CD4-positive, CD25-positive, alpha-beta regulatory T cell (primary cell): ENCODE measurements at regions not wholly inside any gene's neighbourhood (a gene's known extent, or its start where the extent isn't known, plus 50 kb on each side); places are given as distances from the start of the nearest gene placed in this dataset.
A peak's percentile ranks its signal among the peaks of the same experiment; 100 is the strongest.
"Not testable (repeated sequence)": the region's sequence is repeated elsewhere in the genome, so short reads cannot be mapped to it uniquely, and the experiment has no call there.

Experiments
- ATAC-seq, 2 donors: fragments of 150-1000 bp; cut with Tn5 transposase; one replicate each; pipeline ENCODE4 v1.10.0; 2021; ENCODE audit warnings: low read depth in 2 of 2, moderate number of reproducible peaks in 2 of 2, moderate library complexity in 1 of 2
- DNase-seq, 3 donors: peaks; one replicate each; pipeline versions ENCODE4 v3.0.0 to v3.0.0-alpha.2; 2012 to 2022; ENCODE audit warnings: mixed read lengths in 1 of 3
- H3K27ac ChIP-seq: one replicate; pipeline ENCODE4 v1.7.0; 2013; ENCODE audit warnings: mild to moderate bottlenecking, low read length; ENCODE audit not compliant: insufficient read depth, poor library complexity, severe bottlenecking
- H3K27me3 ChIP-seq: one replicate; pipeline ENCODE4 v1.7.0; 2013; ENCODE audit warnings: low read length; ENCODE audit not compliant: control insufficient read depth, insufficient read depth
- H3K36me3 ChIP-seq: one replicate; pipeline ENCODE4 v1.7.0; 2013; ENCODE audit warnings: mild to moderate bottlenecking, low read length, moderate library complexity; ENCODE audit not compliant: control insufficient read depth, insufficient read depth
- H3K4me1 ChIP-seq: 2 replicates; pipeline ENCODE4 v1.7.0; 2013; ENCODE audit warnings: mild to moderate bottlenecking, low read length; ENCODE audit not compliant: insufficient read depth, control insufficient read depth, poor library complexity, severe bottlenecking
- H3K4me3 ChIP-seq: one replicate; pipeline ENCODE4 v1.7.0; 2013; ENCODE audit warnings: low read depth, mild to moderate bottlenecking, low read length, moderate library complexity
- H3K9me3 ChIP-seq, 2 experiments: 1 replicate in 1 of 2; 2 replicates in 1 of 2; pipeline ENCODE4 v1.7.0; 2013; ENCODE audit warnings: low read length in 2 of 2, mild to moderate bottlenecking in 1 of 2, moderate library complexity in 1 of 2; ENCODE audit not compliant: control insufficient read depth in 2 of 2
- H3K27ac Mint-ChIP-seq, 3 donors: one replicate each; pipeline ENCODE4 v1.8.0; 2020 to 2022; ENCODE audit warnings: mild to moderate bottlenecking in 3 of 3, mixed read lengths in 3 of 3, moderate library complexity in 2 of 3
- H3K27me3 Mint-ChIP-seq: one replicate; pipeline ENCODE4 v1.8.0; 2022; ENCODE audit warnings: mild to moderate bottlenecking, mixed read lengths
- H3K36me3 Mint-ChIP-seq: one replicate; pipeline ENCODE4 v1.8.0; 2020; ENCODE audit warnings: mixed read lengths
- H3K4me1 Mint-ChIP-seq, 4 donors: one replicate each; pipeline ENCODE4 v1.8.0; 2020 to 2022; ENCODE audit warnings: mixed read lengths in 4 of 4, mild to moderate bottlenecking in 1 of 4
- H3K4me3 Mint-ChIP-seq, 4 donors: one replicate each; pipeline ENCODE4 v1.8.0; 2020 to 2022; ENCODE audit warnings: mild to moderate bottlenecking in 4 of 4, mixed read lengths in 4 of 4, moderate library complexity in 3 of 4
- H3K9me3 Mint-ChIP-seq, 7 donors: one replicate each; pipeline ENCODE4 v1.8.0; 2020 to 2022; ENCODE audit warnings: mixed read lengths in 7 of 7, mild to moderate bottlenecking in 3 of 7, moderate library complexity in 2 of 7

- Mint-ChIP-seq H3K4me1 (no peaks in the 10 kb centered on the region), H3K4me3 (no peak overlapping the region), H3K27ac (no peak overlapping the region), H3K36me3 (no peaks in the 10 kb centered on the region), H3K27me3 (peaks cover 4% of the 10 kb centered on the region), H3K9me3 (peaks cover 0 to 2% (median 0%) of the 10 kb centered on the region in 7 donors)
- Histone ChIP-seq H3K4me1 (no peaks in the 10 kb centered on the region), H3K36me3 (no peaks in the 10 kb centered on the region), H3K27me3 (no peaks in the 10 kb centered on the region), H3K4me3 (no peak overlapping the region), H3K9me3 (no peaks in the 10 kb centered on the region), H3K27ac (no peak overlapping the region)
- ATAC-seq (no peak), DNase-seq (no peak)
Observed at GRCh38 chrX:110509755-110510532, 151.3 kb downstream of the RTL9 start.

DNA sequence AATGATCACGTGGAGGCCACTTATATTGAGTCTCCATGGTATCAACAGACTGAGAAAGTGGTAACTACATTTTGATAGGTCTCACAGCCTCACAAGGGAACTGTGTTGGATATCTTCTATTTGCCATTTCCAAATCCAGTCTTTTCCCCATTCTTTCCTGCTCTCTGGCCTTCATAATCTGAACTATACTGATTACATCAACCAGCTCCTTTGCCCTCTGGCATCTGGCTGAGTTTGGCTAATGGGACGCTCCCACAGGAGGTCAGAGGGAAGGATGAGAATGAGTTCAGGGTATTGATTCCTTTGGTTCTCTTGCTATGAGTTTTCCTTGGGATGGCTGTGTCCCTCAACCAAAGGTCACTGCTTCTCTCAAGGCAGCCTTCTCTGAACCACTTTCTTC lies 152.6 kb downstream of the RTL9 start:
- Histone ChIP-seq H3K4me1 (no peaks in the 10 kb centered on the region), H3K27ac (no peak overlapping the region), H3K4me3 (no peak overlapping the region), H3K36me3 (no peaks in the 10 kb centered on the region), H3K9me3 (no peaks in the 10 kb centered on the region), H3K27me3 (no peaks in the 10 kb centered on the region)
- no peaks in the 10 kb centered on the region for H3K36me3 Mint-ChIP-seq
- H3K27ac Mint-ChIP-seq: no peak overlapping the region
- DNase-seq (no peak), ATAC-seq (no peak)
- no peaks in the 10 kb centered on the region for H3K4me1 Mint-ChIP-seq
- no peak overlapping the region for H3K4me3 Mint-ChIP-seq
- H3K27me3 Mint-ChIP-seq: peaks cover 4% of the 10 kb centered on the region
- peaks cover 0 to 2% (median 0%) of the 10 kb centered on the region in 7 donors for H3K9me3 Mint-ChIP-seq

GRCh38 chrX:110512341-110512740 lies 153.7 kb downstream of the RTL9 start:
- no peaks in the 10 kb centered on the region for H3K36me3 ChIP-seq
- H3K4me1 ChIP-seq: no peaks in the 10 kb centered on the region
- Mint-ChIP-seq H3K36me3 (no peaks in the 10 kb centered on the region), H3K27ac (peak overlapping the region in 1 of 3 donors; percentile 45), H3K27me3 (no peaks in the 10 kb centered on the region), H3K9me3 (peaks cover 0 to 4% (median 0%) of the 10 kb centered on the region in 7 donors), H3K4me1 (no peaks in the 10 kb centered on the region), H3K4me3 (no peak overlapping the region)
- no peak overlapping the region for H3K4me3 ChIP-seq
- no peak for ATAC-seq
- H3K27ac ChIP-seq: no peak overlapping the region
- H3K9me3 ChIP-seq: no peaks in the 10 kb centered on the region
- H3K27me3 ChIP-seq: no peaks in the 10 kb centered on the region
- no peak for DNase-seq

GRCh38 chrX:110514509-110514908 lies 155.9 kb downstream of the RTL9 start:
- no peak overlapping the region for H3K4me3 ChIP-seq
- no peaks in the 10 kb centered on the region for H3K9me3 ChIP-seq
- ATAC-seq (no peak), DNase-seq (no peak)
- H3K27me3 Mint-ChIP-seq: no peaks in the 10 kb centered on the region
- H3K9me3 Mint-ChIP-seq: peaks cover 0 to 3% (median 0%) of the 10 kb centered on the region in 7 donors
- H3K36me3 ChIP-seq: no peaks in the 10 kb centered on the region
- no peaks in the 10 kb centered on the region for H3K27me3 ChIP-seq
- no peak overlapping the region for H3K4me3 Mint-ChIP-seq
- no peaks in the 10 kb centered on the region for H3K36me3 Mint-ChIP-seq
- H3K27ac ChIP-seq: no peak overlapping the region
- H3K27ac Mint-ChIP-seq: no peak overlapping the region
- no peaks in the 10 kb centered on the region for H3K4me1 Mint-ChIP-seq
- no peaks in the 10 kb centered on the region for H3K4me1 ChIP-seq

GRCh38 chrX:110519501-110519900 lies 160.9 kb downstream of the RTL9 start:
- Mint-ChIP-seq H3K4me3 (no peak overlapping the region), H3K4me1 (no peaks in the 10 kb centered on the region), H3K27ac (no peak overlapping the region), H3K27me3 (no peaks in the 10 kb centered on the region), H3K36me3 (no peaks in the 10 kb centered on the region), H3K9me3 (peaks cover 0 to 3% (median 0%) of the 10 kb centered on the region in 7 donors)
- Histone ChIP-seq H3K9me3 (no peaks in the 10 kb centered on the region), H3K27me3 (no peaks in the 10 kb centered on the region), H3K27ac (no peak overlapping the region), H3K4me3 (no peak overlapping the region), H3K4me1 (no peaks in the 10 kb centered on the region), H3K36me3 (no peaks in the 10 kb centered on the region)
- ATAC-seq: no peak
- no peak for DNase-seq

DNA sequence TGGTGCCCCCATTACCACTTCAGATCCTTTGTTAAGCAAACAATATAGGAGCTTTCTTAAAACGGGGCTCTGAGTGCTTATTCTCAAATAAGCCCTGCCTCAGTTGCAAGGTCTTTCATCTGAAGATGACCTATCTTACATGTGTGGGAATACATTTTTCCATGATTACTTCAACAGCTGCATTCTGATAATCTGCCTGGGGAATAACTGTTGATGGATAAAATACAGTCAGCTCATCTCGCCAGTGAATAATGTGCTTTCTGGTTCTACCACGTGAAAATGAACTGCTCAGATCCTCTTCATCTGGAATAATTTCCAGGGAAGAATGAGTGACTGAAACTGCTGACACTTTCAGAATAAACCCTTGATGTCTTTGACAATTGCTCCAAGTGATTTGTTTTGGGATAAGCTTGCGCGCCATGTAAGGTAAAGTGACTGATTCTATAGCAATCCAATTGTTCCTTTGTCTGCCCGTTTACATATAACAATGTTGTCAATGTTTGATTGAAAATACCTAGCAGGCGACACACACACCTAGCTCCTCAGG lies 161.3 kb downstream of the RTL9 start:
- DNase-seq: no peak
- Histone ChIP-seq H3K36me3 (no peaks in the 10 kb centered on the region), H3K27ac (no peak overlapping the region), H3K4me1 (no peaks in the 10 kb centered on the region), H3K9me3 (no peaks in the 10 kb centered on the region), H3K4me3 (no peak overlapping the region), H3K27me3 (no peaks in the 10 kb centered on the region)
- H3K4me1 Mint-ChIP-seq: no peaks in the 10 kb centered on the region
- no peak for ATAC-seq
- no peaks in the 10 kb centered on the region for H3K27me3 Mint-ChIP-seq
- no peak overlapping the region for H3K4me3 Mint-ChIP-seq
- H3K9me3 Mint-ChIP-seq: peaks cover 0 to 3% (median 0%) of the 10 kb centered on the region in 7 donors
- H3K36me3 Mint-ChIP-seq: no peaks in the 10 kb centered on the region
- no peak overlapping the region for H3K27ac Mint-ChIP-seq

DNA sequence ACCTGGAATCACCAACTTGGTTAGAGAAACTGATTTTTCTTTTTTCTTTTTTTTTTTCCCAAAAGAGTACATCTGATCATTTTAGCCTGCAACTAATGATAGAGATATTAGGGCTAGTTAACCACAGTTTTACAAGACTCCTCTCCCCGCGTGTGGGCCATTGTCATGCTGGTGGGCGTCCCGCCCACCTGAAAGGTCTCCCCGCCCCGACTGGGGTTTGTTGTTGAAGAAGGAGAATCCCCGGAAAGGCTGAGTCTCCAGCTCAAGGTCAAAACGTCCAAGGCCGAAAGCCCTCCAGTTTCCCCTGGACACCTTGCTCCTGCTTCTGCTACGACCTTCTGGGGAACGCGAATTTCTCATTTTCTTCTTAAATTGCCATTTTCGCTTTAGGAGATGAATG lies 162.0 kb downstream of the RTL9 start:
- H3K4me3 Mint-ChIP-seq, H3K4me3 ChIP-seq, H3K27me3 ChIP-seq, H3K27ac ChIP-seq, H3K4me1 ChIP-seq, H3K27ac Mint-ChIP-seq, H3K4me1 Mint-ChIP-seq, H3K36me3 ChIP-seq, H3K9me3 Mint-ChIP-seq, ATAC-seq, H3K27me3 Mint-ChIP-seq, H3K9me3 ChIP-seq, H3K36me3 Mint-ChIP-seq, DNase-seq: not testable (repeated sequence)
